Osteoblast (primary cell): ENCODE measurements at regions not wholly inside any gene's neighbourhood (a gene's known extent, or its start where the extent isn't known, plus 50 kb on each side); places are given as distances from the start of the nearest gene placed in this dataset.

Experiments used
- DNase-seq: peaks from one replicate; pipeline ENCODE4 v3.0.0; 2011; ENCODE audit warnings: low spot score, mixed read lengths; ENCODE audit not compliant: insufficient read length; ENCODE audit errors: missing footprints
- H2AFZ ChIP-seq: 2 replicates; pipeline ENCODE4 v1.6.0; 2011; ENCODE audit warnings: mild to moderate bottlenecking, low read length
- H3K27ac ChIP-seq: 2 replicates; pipeline ENCODE4 v1.5.1; 2011; ENCODE audit warnings: mild to moderate bottlenecking, low read depth, low read length, moderate library complexity
- H3K27me3 ChIP-seq: 2 replicates; pipeline ENCODE4 v1.6.0; 2012; ENCODE audit warnings: mild to moderate bottlenecking, control low read depth, inconsistent platforms, low read length, moderate library complexity; ENCODE audit not compliant: insufficient read depth
- H3K36me3 ChIP-seq: 2 replicates; pipeline ENCODE4 v1.5.1; 2011; ENCODE audit warnings: mild to moderate bottlenecking, low read length, control low read depth, moderate library complexity; ENCODE audit not compliant: insufficient read depth
- H3K4me1 ChIP-seq: 2 replicates; pipeline ENCODE4 v1.5.1; 2011; ENCODE audit warnings: mild to moderate bottlenecking, low read length, control low read depth, moderate library complexity; ENCODE audit not compliant: insufficient read depth
- H3K4me2 ChIP-seq: 2 replicates; pipeline ENCODE4 v1.6.0; 2011; ENCODE audit warnings: mild to moderate bottlenecking, low read length; ENCODE audit not compliant: insufficient read depth
- H3K4me3 ChIP-seq: fragments of 200-600 bp; sonication (generic); 3 replicates; pipeline ENCODE4 v1.5.1; 2012; ENCODE audit warnings: mild to moderate bottlenecking, low read length, inconsistent platforms; ENCODE audit not compliant: insufficient read depth
- H3K79me2 ChIP-seq: 2 replicates; pipeline ENCODE4 v1.6.0; 2012; ENCODE audit warnings: mild to moderate bottlenecking, low read length, control low read depth, inconsistent platforms; ENCODE audit not compliant: insufficient read depth
- H3K9me3 ChIP-seq: 2 replicates; pipeline ENCODE4 v1.5.1; 2011; ENCODE audit warnings: low read depth, low read length, control low read depth
- H4K20me1 ChIP-seq: 2 replicates; pipeline ENCODE4 v1.6.0; 2012; ENCODE audit warnings: mild to moderate bottlenecking, low read length, control low read depth; ENCODE audit not compliant: insufficient read depth
- CTCF ChIP-seq: IDR thresholded peaks from 2 replicates; pipeline ENCODE4 v1.5.1; 2011; ENCODE audit warnings: mild to moderate bottlenecking, low read depth, low read length, moderate library complexity; ENCODE audit errors: extremely low read depth

- Histone ChIP-seq H3K27ac (no peak overlapping the region), H4K20me1 (no peaks in the 10 kb centered on the region)
Observed at GRCh38 chr10:81101062-81101461, 563.4 kb downstream of the SH2D4B start.

GRCh38 chr10:81104494-81104893 lies 566.8 kb downstream of the SH2D4B start:
- H3K27ac ChIP-seq, result no peak overlapping the region
- peaks cover 4% of the 10 kb centered on the region for H3K9me3 ChIP-seq
- no peak for DNase-seq
- H3K36me3 ChIP-seq, result no peaks in the 10 kb centered on the region
- no peak overlapping the region for H3K4me2 ChIP-seq
- no peaks in the 10 kb centered on the region for H3K27me3 ChIP-seq
- H2AFZ ChIP-seq, result no peak overlapping the region
- no peaks in the 10 kb centered on the region for H3K79me2 ChIP-seq
- no peak for TF ChIP-seq CTCF
- H3K4me1 ChIP-seq, result no peaks in the 10 kb centered on the region
- no peak overlapping the region for H3K4me3 ChIP-seq
- no peaks in the 10 kb centered on the region for H4K20me1 ChIP-seq

More at GRCh38 chr10:81101062-81101461, 563.4 kb downstream of the SH2D4B start:
- H3K9me3 ChIP-seq, result peaks cover 4% of the 10 kb centered on the region
- H3K4me1 ChIP-seq, result no peaks in the 10 kb centered on the region
- H3K79me2 ChIP-seq, result no peaks in the 10 kb centered on the region
- no peak for DNase-seq
- H3K4me2 ChIP-seq, result no peak overlapping the region
- H3K4me3 ChIP-seq, result no peak overlapping the region
- H2AFZ ChIP-seq, result no peak overlapping the region
- H3K36me3 ChIP-seq, result no peaks in the 10 kb centered on the region
- TF ChIP-seq CTCF, result no peak
- no peaks in the 10 kb centered on the region for H3K27me3 ChIP-seq

GRCh38 chr10:81108516-81109199 lies 571.0 kb downstream of the SH2D4B start:
- no peaks in the 10 kb centered on the region for H3K36me3 ChIP-seq
- no peak for TF ChIP-seq CTCF
- H3K79me2 ChIP-seq, result no peaks in the 10 kb centered on the region
- H2AFZ ChIP-seq, result no peak overlapping the region
- no peak for DNase-seq
- H3K27ac ChIP-seq, result no peak overlapping the region
- H3K9me3 ChIP-seq, result no peaks in the 10 kb centered on the region
- H3K4me2 ChIP-seq, result no peak overlapping the region
- no peaks in the 10 kb centered on the region for H3K27me3 ChIP-seq
- no peaks in the 10 kb centered on the region for H4K20me1 ChIP-seq
- no peak overlapping the region for H3K4me3 ChIP-seq
- no peaks in the 10 kb centered on the region for H3K4me1 ChIP-seq

GRCh38 chr10:81109200-81109752 lies 571.6 kb downstream of the SH2D4B start:
- no peak for DNase-seq
- Histone ChIP-seq H3K36me3 (no peaks in the 10 kb centered on the region), H3K4me1 (no peaks in the 10 kb centered on the region), H3K27me3 (no peaks in the 10 kb centered on the region), H2AFZ (no peak overlapping the region), H3K79me2 (no peaks in the 10 kb centered on the region), H3K4me2 (no peak overlapping the region), H4K20me1 (no peaks in the 10 kb centered on the region), H3K9me3 (no peaks in the 10 kb centered on the region), H3K4me3 (no peak overlapping the region), H3K27ac (no peak overlapping the region)
- TF ChIP-seq CTCF, result no peak
